Neural progenitor cell (in vitro differentiated cells): ENCODE measurements at regions not wholly inside any gene's neighbourhood (a gene's known extent, or its start where the extent isn't known, plus 50 kb on each side); places are given as distances from the start of the nearest gene placed in this dataset.
"Not testable (repeated sequence)": the region's sequence is repeated elsewhere in the genome, so short reads cannot be mapped to it uniquely, and the experiment has no call there.

Experiments used
- DNase-seq: peaks from one replicate; pipeline ENCODE4 v3.0.0-alpha.2; 2016; ENCODE audit warnings: low spot score
- H2AFZ ChIP-seq: fragments of 200-600 bp; sonication (generic); replicated peaks from 2 replicates; pipeline ENCODE4 v1.6.1; 2016; ENCODE audit warnings: antibody characterized with exemption
- H3F3A ChIP-seq: fragments of 200-600 bp; sonication (generic); 2 replicates; pipeline ENCODE4 v1.6.1; 2016; ENCODE audit warnings: antibody characterized with exemption, low read depth
- H3K27ac ChIP-seq: fragments of 200-600 bp; sonication (generic); 2 replicates; pipeline ENCODE4 v1.5.1; 2016; ENCODE audit warnings: mild to moderate bottlenecking
- H3K27me3 ChIP-seq: fragments of 200-600 bp; sonication (generic); 2 replicates; pipeline ENCODE4 v1.6.1; 2016; ENCODE audit warnings: mild to moderate bottlenecking, moderate library complexity
- H3K36me3 ChIP-seq: fragments of 200-600 bp; sonication (generic); 2 replicates; pipeline ENCODE4 v1.5.1; 2016
- H3K4me1 ChIP-seq: fragments of 200-600 bp; sonication (generic); 2 replicates; pipeline ENCODE4 v1.6.1; 2016; ENCODE audit warnings: mixed run types
- H3K4me2 ChIP-seq: fragments of 200-600 bp; sonication (generic); 2 replicates; pipeline ENCODE4 v1.6.1; 2016
- H3K4me3 ChIP-seq: fragments of 200-600 bp; sonication (generic); 2 replicates; pipeline ENCODE4 v1.5.1; 2016
- H3K79me2 ChIP-seq: fragments of 200-600 bp; sonication (generic); 2 replicates; pipeline ENCODE4 v1.6.1; 2016; ENCODE audit warnings: low read depth
- H3K9ac ChIP-seq: fragments of 200-600 bp; sonication (generic); 2 replicates; pipeline ENCODE4 v1.6.1; 2016
- H3K9me3 ChIP-seq: fragments of 200-600 bp; sonication (generic); 2 replicates; pipeline ENCODE4 v1.5.1; 2016; ENCODE audit warnings: low read depth
- H4K20me1 ChIP-seq: fragments of 200-600 bp; sonication (generic); 2 replicates; pipeline ENCODE4 v1.6.1; 2016; ENCODE audit warnings: low read depth
- H3K27ac Mint-ChIP-seq: 3 replicates; pipeline ENCODE4 v1.8.0; 2021; ENCODE audit warnings: mixed read lengths
- H3K27me3 Mint-ChIP-seq: 2 replicates; pipeline ENCODE4 v1.8.0; 2022; ENCODE audit warnings: low read depth, mild to moderate bottlenecking, inconsistent platforms, moderate library complexity, mixed read lengths; ENCODE audit not compliant: insufficient read depth
- H3K36me3 Mint-ChIP-seq: 3 replicates; pipeline ENCODE4 v1.8.0; 2021; ENCODE audit warnings: mixed read lengths
- H3K4me1 Mint-ChIP-seq: 3 replicates; pipeline ENCODE4 v1.8.0; 2021; ENCODE audit warnings: mixed read lengths
- H3K4me3 Mint-ChIP-seq: 3 replicates; pipeline ENCODE4 v1.8.0; 2021; ENCODE audit warnings: mild to moderate bottlenecking, moderate library complexity, mixed read lengths
- H3K9me3 Mint-ChIP-seq: 3 replicates; pipeline ENCODE4 v1.8.0; 2020; ENCODE audit warnings: mixed read lengths
- CTCF ChIP-seq: fragments of 200-600 bp; sonication (generic); IDR thresholded peaks from 2 replicates; pipeline ENCODE4 v1.5.1; 2017; ENCODE audit warnings: antibody characterized with exemption, mild to moderate bottlenecking
- EZH2 ChIP-seq: fragments of 200-600 bp; sonication (generic); IDR thresholded peaks from 2 replicates; pipeline ENCODE4 v1.6.1; 2017; ENCODE audit warnings: antibody characterized with exemption, mild to moderate bottlenecking, moderate library complexity
- EZH2phosphoT487 ChIP-seq: fragments of 200-600 bp; sonication (generic); IDR thresholded peaks from 2 replicates; pipeline ENCODE4 v1.6.1; 2017; ENCODE audit warnings: antibody characterized with exemption

- H3F3A ChIP-seq = no peaks in the 10 kb centered on the region
- H2AFZ ChIP-seq = no peak overlapping the region
- no peak overlapping the region for H3K9ac ChIP-seq
- no peaks in the 10 kb centered on the region for H3K9me3 ChIP-seq
- no peaks in the 10 kb centered on the region for H3K79me2 ChIP-seq
- no peaks in the 10 kb centered on the region for H4K20me1 ChIP-seq
- Mint-ChIP-seq H3K9me3 (peaks cover 3% of the 10 kb centered on the region), H3K27ac (no peak overlapping the region), H3K36me3 (no peaks in the 10 kb centered on the region), H3K27me3 (peaks cover 2% of the 10 kb centered on the region), H3K4me3 (no peak overlapping the region), H3K4me1 (peaks cover 7% of the 10 kb centered on the region)
- no peak for TF ChIP-seq CTCF
- no peak for TF ChIP-seq EZH2
- TF ChIP-seq EZH2phosphoT487 = no peak
- peaks cover 4% of the 10 kb centered on the region for H3K4me1 ChIP-seq
- no peak for DNase-seq
- no peaks in the 10 kb centered on the region for H3K27me3 ChIP-seq
- H3K27ac ChIP-seq = no peak overlapping the region
- no peak overlapping the region for H3K4me3 ChIP-seq
- no peak overlapping the region for H3K4me2 ChIP-seq
- H3K36me3 ChIP-seq = no peaks in the 10 kb centered on the region
Observed at GRCh38 chr6:103101267-103101666, 1707.8 kb downstream of the GRIK2 start.

- H3K9me3 ChIP-seq, H3K27ac ChIP-seq, H3K4me3 Mint-ChIP-seq, H3K4me1 Mint-ChIP-seq, H3K79me2 ChIP-seq, H3K9ac ChIP-seq, H3F3A ChIP-seq, H3K4me2 ChIP-seq, H3K36me3 ChIP-seq, H2AFZ ChIP-seq, H3K27me3 ChIP-seq, H4K20me1 ChIP-seq, DNase-seq, H3K27ac Mint-ChIP-seq, H3K27me3 Mint-ChIP-seq, H3K4me1 ChIP-seq, H3K36me3 Mint-ChIP-seq, H3K4me3 ChIP-seq: not testable (repeated sequence)
- peaks cover 11% of the 10 kb centered on the region for H3K9me3 Mint-ChIP-seq
Observed at GRCh38 chr6:103092414-103092813, 1698.9 kb downstream of the GRIK2 start.

- Histone ChIP-seq H3K4me1 (no peaks in the 10 kb centered on the region), H3K79me2 (no peaks in the 10 kb centered on the region), H3K27me3 (no peaks in the 10 kb centered on the region), H3K4me3 (no peak overlapping the region), H3F3A (no peaks in the 10 kb centered on the region), H3K4me2 (no peak overlapping the region), H3K36me3 (no peaks in the 10 kb centered on the region), H4K20me1 (no peaks in the 10 kb centered on the region), H3K9ac (no peak overlapping the region), H3K9me3 (no peaks in the 10 kb centered on the region), H3K27ac (no peak overlapping the region), H2AFZ (no peak overlapping the region)
- Mint-ChIP-seq H3K27me3 (no peaks in the 10 kb centered on the region), H3K4me3 (no peak overlapping the region), H3K36me3 (no peaks in the 10 kb centered on the region), H3K27ac (no peak overlapping the region), H3K9me3 (no peaks in the 10 kb centered on the region), H3K4me1 (no peaks in the 10 kb centered on the region)
- TF ChIP-seq CTCF (no peak), EZH2 (no peak), EZH2phosphoT487 (no peak)
- DNase-seq = no peak
Observed at GRCh38 chr6:103085801-103086200, 1692.3 kb downstream of the GRIK2 start.

GRCh38 chr6:103081876-103082630 is 1688.5 kb downstream of the GRIK2 start:
- Mint-ChIP-seq H3K9me3 (no peaks in the 10 kb centered on the region), H3K4me3 (no peak overlapping the region), H3K4me1 (no peaks in the 10 kb centered on the region), H3K36me3 (no peaks in the 10 kb centered on the region), H3K27me3 (peaks cover 2% of the 10 kb centered on the region), H3K27ac (no peak overlapping the region)
- H3K79me2 ChIP-seq = no peaks in the 10 kb centered on the region
- H3K9ac ChIP-seq = no peak overlapping the region
- no peaks in the 10 kb centered on the region for H3F3A ChIP-seq
- no peak overlapping the region for H3K4me2 ChIP-seq
- no peaks in the 10 kb centered on the region for H3K4me1 ChIP-seq
- DNase-seq = no peak
- no peak for TF ChIP-seq EZH2
- TF ChIP-seq CTCF = no peak
- TF ChIP-seq EZH2phosphoT487 = no peak
- H2AFZ ChIP-seq = no peak overlapping the region
- H3K9me3 ChIP-seq = no peaks in the 10 kb centered on the region
- H3K4me3 ChIP-seq = no peak overlapping the region
- no peaks in the 10 kb centered on the region for H4K20me1 ChIP-seq
- no peaks in the 10 kb centered on the region for H3K36me3 ChIP-seq
- H3K27me3 ChIP-seq = no peaks in the 10 kb centered on the region
- no peak overlapping the region for H3K27ac ChIP-seq
